ENCODE measurements at regions not wholly inside any gene's neighbourhood (a gene's known extent, or its start where the extent isn't known, plus 50 kb on each side); places are given as distances from the start of the nearest gene placed in this dataset.
"Not testable (repeated sequence)": the region's sequence is repeated elsewhere in the genome, so short reads cannot be mapped to it uniquely, and the experiment has no call there.

DNA sequence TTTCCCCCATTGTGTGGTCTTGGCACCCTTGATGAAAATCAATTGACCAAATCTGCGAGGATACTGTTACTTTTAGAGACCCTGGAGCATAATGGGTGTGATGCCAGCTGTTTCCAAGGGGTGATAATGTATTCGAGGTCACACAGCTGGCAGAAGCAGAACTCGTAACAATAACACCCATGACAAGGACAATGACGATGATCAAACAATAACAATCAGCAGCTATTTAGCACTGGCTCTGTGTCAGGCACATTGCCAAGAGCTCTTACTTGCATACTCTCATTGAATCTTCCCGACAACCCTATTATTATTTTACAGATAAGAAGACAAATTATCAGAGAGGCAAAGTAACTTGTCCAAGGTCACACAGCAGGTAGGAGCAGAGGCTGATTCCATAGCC lies 223.7 kb upstream of the MSX2 start:
- DNase-seq: no peak

DNA sequence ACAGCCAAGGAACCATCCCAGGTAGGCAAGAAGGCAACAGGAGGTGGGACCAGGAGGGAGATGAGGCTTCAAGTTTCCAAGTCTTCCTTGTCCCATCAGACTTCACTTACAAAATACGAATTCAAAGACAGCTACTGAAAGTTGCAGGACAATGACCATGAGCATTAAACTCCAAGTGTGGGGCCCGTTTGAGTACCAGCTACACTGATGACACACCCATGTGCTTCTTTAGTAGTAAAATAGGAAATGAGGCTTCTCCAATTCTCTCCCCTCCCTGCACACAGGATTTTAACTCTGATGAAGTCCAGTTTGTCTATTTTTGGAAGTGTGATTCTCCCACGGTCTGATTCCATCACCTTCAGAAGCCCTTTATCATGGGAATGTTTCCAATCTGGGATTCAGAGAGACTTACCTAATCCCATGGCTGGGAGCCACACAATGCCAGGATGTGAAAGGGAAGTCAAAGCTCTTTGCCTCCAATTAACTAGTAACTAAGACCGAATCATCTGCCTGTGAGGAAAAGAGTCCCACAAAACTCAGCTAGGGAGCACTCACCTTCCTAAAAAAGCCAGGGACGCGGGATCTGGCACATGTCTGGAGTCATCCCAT lies 222.8 kb upstream of the MSX2 start:
- DNase-seq: no peak

- DNase-seq: no peak
These were observed 221.3 kb upstream of the MSX2 start for GRCh38 chr5:174503086-174503460.

DNA sequence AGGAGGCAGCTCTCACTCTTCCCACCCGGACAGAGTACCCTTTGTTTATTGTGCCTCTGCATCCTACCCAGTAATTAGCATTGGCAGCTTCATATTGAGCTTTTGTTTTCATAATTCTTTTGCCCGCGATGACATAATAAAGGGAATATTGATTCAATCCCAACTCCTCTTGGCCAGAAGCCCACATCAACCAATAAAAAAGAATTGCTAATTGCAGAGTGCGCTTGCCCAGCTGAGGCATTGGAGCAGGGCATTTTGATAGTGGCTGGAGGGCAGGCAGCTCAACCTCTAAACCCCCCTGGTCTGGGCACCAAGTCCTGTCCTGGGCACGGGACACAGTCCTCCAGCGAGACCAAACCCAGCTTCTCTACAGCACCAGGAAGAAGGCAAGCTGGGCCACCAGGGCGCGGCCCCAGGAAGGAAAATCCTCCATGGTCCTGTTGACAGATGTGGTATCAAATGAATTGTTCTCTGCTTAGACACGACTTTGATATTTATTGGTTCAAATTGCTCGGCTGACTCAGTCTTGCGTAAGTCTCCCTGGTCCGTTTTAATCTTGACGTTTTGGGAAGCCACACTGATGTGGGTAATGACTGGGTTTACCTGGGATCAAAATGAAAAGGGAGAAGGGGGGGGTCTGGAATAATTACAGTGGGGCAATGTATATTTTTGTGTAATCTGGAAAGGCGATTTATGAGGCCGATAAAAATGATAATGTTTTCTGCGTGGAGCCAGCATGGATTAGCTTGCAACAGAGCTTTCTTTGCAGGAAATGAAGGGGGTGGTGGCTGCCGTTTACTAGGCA lies 220.7 kb upstream of the MSX2 start:
- peak; percentile 11 for DNase-seq

DNA sequence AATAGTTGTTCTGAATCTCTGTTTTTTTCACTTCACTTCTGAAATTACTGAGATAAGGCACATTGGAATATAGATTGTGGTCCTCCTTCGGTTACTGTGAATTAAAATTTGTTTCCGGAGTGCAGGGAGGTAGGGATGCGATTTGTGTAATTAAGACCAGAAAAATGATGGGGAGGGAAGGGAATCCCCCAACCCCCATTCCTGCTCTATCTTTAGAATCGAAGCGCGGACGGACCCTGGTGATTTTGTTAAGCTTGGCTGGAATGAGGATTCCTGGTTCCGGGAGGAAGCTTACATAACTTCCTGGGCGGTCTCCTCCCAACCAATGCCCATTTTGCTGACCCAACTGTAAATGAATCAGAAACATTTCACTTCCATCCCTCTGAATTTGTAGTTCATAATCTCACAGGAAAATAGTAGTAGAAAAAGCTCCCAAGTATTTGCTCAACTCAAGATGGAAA lies 220.1 kb upstream of the MSX2 start:
- no peak for DNase-seq

DNA sequence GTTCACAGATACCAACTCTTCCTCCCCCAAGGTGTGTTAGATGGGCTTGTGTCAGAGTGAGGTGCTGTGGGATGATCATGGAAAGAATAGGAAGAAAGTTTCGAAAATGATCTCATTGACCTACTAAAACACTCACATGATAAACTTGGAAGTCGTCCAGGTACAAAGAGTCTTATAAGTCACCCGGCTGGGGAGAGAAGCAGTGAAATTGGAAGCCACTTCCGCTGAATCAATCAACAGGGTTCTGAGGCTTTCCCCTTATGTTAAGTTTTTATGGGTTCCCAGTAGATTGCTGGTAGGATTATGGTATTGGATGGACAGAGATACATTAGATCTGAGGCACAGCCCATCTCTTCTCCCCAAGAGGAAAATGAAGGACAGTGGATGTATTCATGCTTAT lies 218.8 kb upstream of the MSX2 start:
- DNase-seq: peak; percentile 14

DNA sequence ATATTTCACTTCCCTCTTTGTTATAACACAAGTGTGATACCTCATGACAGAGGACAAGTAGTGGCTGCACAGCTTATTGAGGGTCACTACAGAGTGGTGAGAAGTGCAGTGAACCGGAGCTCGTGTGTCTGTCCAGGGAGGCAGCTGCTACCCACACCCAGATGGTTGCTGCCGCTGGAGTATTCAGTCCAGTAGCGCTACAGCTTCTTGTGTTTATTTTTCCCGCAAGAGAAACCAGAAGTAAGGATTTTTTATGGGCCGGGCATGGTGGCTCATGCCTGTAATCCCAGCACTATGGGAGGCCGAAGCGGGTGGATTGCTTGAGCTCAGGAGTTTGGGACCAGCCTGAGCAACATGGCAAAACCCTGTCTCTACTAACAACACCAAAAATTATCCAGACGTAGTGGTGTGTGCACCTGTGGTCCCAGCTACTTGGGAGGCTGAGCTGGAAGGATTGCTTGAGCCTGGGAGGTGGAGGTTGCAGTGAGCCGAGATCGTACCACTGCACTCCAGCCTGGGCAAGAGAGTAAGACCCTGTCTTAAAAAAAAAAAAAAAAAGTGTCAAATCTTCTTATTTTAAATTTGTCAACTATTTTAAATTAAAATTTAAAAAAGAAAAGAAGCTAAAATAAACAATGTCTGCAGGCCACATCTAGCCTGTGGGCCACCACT lies 213.5 kb upstream of the MSX2 start:
- not testable (repeated sequence) for DNase-seq

DNA sequence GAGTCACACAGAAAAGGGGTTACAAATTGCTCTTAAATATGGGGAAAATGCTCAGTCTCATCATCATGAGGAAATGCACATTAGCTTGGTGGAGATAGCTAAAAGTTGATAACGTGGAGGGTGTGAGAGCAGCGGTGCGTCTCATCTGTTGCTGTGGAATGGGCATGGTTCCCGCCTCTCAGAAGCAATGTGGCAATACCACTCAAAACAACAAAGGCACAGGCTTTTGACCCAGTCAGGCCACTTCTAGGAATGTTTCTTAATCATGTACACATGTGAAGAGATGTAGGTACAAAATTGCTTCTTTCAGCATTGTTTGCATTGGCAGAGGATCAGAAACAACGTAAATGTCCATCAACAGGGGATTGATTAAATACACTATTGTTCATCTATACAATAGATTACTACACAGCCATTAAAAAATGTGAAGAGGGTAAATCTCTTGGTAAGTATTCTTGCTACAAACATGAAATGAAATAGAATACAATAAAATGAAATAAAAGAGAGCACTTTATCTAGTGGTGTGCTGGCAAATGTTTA lies 212.6 kb upstream of the MSX2 start:
- DNase-seq: no peak

DNA sequence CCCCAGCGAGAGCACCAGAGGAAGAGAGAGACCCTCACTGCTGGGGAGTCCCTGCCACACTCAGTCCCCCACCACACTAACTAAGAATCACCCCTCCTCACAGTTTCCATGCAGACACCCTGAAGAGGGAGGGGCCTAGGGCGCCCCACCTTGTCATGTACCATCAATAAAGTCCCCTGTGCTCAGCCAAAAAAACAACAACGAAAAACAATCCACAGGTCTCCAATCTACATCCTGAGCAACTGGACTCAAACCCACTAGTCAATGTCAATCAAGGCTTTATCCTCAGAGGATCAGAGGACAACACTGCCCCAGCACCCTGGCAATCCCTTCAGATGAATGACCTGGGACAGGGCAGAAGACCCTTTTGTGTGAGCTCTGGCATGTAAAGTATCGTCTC lies 210.1 kb upstream of the MSX2 start:
- DNase-seq: no peak

- no peak for DNase-seq
These were observed 209.4 kb upstream of the MSX2 start for GRCh38 chr5:174514983-174515394.

DNA sequence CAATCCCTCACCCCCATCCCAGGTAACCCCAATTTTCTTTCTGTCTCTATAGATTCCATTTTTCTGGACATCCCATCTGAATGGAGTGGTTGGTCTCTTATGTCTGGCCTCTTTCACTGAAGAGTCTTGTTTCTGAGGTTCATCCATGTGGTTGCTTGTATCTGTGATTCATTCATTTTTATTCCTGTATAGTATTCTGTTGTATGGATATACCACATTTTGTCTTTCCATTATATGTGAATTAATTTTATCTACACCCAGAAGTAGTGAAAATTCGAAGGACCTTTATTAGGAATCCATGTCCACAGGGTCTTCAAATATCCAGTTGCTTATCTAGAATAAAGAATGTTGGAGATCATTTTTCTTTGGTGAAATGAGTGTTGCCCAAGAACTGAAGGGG lies 207.6 kb upstream of the MSX2 start:
- no peak for DNase-seq

DNA sequence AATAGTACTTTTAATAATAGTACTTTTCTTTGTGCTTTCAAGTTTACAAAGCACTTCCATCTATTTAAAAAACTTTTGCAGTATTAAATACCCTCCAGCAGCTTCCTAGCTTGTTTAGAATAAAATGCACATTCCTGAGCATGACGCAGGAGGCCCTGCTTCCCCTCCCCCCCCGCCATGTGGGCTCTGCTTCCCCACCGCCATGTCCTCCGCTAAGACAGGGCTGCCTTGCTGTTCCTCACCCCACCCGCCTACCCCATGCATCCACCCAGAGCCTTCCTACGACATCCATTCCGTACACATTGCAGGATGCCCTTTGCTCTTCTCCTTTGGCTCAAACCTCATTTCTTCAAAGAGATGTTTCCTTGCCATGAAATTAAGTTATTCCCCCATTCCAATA lies 205.9 kb upstream of the MSX2 start:
- no peak for DNase-seq

DNA sequence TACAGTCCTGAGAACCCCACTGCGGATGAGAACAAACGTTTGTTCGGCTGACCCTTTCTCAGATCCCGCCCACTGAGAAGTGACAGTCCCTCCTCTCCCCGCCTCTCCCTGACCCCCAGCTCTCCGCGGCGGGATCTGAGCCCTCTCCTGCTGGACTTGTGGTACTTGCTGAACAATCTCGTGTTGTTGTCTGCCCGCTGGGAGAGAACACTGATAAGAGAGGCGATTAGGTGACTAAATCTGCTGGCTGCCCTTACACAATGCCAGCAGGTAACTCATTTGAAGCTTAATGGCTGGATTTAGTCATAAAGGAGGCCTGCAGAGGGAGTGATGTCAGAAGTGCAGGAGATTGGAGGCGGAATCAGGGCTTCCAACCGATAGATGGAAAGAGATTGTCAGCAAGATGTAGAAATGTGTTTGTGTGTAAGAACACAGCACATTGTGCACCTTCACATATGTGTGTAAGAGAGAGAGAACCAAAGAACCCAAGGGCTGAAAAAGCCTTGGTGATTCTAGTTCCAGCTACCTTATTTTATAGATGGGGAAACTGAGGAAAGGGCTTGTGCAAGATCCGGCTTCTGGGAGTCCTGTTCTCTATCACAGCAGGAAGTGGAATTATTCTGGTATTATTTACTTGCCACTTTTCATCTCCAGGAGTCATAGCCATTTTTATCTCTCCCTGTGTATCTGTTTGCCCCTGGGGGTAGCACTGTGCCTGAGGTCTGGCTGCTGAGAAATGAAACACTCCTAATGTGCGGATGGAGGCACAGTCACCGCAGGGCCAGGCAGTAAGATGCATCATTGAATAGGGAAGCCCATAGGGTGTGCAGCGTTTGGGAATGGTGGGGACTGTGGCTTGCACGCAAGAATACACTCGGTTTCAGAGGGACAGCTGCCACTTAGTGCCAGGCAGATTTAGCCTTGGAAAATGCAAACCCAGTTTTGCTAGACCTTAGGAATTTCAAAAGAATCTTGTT lies 203.7 kb upstream of the MSX2 start:
- no peak for DNase-seq

DNA sequence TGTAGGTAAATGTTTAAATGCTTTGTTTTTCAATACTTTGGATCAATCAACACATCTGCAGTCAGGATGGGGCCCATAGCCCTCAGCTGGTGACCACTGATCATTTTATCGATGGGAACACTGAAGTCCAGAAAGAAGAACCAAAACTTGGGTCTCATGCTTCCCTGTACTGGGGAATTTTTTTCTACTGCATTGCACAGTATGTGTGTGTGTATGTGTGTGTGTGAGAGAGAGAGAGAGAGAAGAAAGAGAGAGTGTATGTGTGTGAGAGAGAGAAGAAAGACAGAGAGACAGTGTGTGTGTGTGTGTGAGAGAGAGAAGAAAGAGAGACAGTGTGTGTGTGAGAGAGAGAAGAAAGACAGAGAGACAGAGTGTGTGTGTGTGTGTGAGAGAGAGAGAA lies 202.9 kb upstream of the MSX2 start:
- DNase-seq: no peak

DNA sequence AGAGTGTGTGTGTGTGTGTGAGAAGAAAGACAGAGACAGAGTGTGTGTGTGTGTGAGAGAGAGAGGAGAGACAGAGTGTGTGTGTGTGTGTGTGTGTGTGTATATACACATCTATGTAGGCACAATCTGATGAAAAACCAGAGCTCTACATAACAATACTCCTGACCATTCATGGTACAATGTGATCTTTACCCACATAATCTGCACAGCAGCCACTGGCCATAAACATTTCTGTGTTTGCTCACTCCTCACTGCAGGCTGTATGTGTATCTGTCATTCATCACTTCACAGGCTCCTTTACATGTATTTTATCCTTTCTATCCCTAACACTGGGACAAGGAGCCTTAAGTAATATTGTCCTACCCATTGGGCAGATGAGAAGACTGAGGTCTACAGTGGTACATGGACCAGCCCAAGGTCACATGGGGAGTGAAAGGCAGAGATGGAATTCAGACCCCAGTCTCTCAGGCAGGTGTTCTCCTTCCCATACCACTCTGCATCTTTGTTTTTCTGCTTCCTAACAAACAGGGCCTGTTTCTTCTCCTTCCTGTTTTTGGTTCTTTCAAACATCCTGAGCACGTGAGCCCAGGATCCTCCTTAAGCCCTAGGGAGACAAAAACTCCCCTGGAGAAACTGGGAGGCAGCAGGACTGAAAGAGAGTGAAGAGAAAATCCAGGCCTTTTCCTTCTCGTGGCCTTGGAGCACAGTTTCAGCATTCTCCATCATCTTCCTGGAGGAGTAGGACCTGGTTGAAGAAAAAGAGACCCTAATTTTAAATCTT lies 201.7 kb upstream of the MSX2 start:
- no peak for DNase-seq

DNA sequence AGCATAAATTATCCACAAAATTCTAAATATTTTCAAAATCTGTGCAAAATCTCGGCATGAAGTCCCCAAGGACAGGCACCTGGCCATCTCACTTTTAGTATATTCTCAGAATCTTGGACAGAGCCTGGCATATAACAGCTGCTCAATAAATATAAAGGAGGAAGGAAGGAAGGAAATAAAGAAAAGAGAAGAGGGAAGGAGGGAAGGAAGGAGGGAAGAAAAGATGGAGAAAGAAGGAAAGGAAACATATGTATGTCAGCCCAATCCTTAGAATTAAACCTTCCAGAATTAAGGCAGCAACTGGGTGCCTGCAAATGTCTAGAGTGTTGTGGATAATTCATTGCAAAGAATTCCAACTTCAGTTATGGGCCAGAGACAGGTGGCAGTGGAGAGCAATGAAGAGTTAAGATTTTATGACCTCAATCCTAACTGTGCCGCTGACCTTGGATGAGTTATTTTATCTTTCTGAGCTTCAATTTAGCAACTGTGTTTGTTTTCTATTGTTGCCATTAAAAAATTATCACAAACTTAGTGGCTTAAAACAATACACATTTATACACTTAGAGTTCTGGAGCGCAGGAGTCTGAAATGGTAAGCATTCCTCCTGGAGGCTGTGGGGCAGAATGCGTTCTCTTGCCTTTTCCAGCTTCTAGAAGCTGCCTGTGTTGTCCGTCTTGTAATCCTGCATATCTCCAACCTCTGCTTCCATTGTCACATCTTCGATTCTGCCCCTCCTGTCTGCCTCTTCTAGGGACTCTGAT lies 200.9 kb upstream of the MSX2 start:
- DNase-seq: no peak

GRCh38 chr5:174524351-174524750 lies 200.0 kb upstream of the MSX2 start:
- DNase-seq: no peak

- DNase-seq: no peak
These were observed 198.2 kb upstream of the MSX2 start for GRCh38 chr5:174526177-174526576.

DNA sequence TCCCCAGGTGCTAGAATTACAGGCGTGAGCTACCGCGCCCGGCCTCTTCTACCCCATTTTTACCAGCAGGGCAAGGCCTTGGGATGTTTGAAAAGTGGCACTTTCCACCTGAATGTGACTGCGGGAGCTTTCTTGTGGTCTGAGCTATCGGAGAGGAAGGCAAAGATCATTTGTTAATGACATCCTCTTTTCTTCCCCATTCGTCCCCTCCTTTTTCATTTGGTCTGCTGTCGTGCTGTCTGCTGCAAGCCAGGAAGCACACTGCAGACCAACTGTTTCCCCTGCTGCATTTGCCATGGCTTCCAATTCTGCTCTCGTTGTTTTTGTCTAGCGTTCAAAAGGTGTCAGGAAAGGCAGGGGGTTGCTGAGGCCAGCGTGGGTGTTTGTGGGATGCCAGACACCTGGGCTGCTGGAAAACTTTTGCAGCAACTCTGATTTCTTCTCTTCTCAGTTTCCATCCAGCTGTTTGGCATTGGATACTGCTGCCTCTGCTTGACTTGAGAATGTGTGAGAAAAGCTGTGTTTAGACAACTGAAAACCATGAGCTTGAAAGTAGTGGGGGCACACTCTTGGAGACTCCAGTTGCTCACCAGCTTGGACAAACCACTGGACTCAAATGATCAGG lies 196.4 kb upstream of the MSX2 start:
- DNase-seq: no peak

GRCh38 chr5:174528821-174529544 lies 195.4 kb upstream of the MSX2 start:
- DNase-seq: no peak

Data from HCEC 1CT (cell line).